GM12875 (cell line): ENCODE measurements at regions not wholly inside any gene's neighbourhood (a gene's known extent, or its start where the extent isn't known, plus 50 kb on each side); places are given as distances from the start of the nearest gene placed in this dataset.
"Not testable (repeated sequence)": the region's sequence is repeated elsewhere in the genome, so short reads cannot be mapped to it uniquely, and the experiment has no call there.

Experiments used
- H3K4me3 ChIP-seq: one replicate; pipeline ENCODE4 v1.5.1; 2011; ENCODE audit warnings: low read depth, low read length, control low read depth
- TF ChIP-seq, protein P1 (sequence below): IDR thresholded peaks from 2 replicates; pipeline ENCODE4 v1.5.1; 2011; ENCODE audit warnings: low read depth, mild to moderate bottlenecking, control low read depth, inconsistent platforms, low read length, moderate library complexity, borderline replicate concordance; ENCODE audit not compliant: insufficient read depth

GRCh38 chr12:74254784-74255183 lies 282.9 kb upstream of the ATXN7L3B start:
- no peak overlapping the region for H3K4me3 ChIP-seq
- TF ChIP-seq, protein P1, sequence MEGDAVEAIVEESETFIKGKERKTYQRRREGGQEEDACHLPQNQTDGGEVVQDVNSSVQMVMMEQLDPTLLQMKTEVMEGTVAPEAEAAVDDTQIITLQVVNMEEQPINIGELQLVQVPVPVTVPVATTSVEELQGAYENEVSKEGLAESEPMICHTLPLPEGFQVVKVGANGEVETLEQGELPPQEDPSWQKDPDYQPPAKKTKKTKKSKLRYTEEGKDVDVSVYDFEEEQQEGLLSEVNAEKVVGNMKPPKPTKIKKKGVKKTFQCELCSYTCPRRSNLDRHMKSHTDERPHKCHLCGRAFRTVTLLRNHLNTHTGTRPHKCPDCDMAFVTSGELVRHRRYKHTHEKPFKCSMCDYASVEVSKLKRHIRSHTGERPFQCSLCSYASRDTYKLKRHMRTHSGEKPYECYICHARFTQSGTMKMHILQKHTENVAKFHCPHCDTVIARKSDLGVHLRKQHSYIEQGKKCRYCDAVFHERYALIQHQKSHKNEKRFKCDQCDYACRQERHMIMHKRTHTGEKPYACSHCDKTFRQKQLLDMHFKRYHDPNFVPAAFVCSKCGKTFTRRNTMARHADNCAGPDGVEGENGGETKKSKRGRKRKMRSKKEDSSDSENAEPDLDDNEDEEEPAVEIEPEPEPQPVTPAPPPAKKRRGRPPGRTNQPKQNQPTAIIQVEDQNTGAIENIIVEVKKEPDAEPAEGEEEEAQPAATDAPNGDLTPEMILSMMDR = no peak

- H3K4me3 ChIP-seq = no peak overlapping the region
- TF ChIP-seq, protein P1 = no peak
Observed at GRCh38 chr12:74259199-74259598, 278.4 kb upstream of the ATXN7L3B start.

GRCh38 chr12:74264692-74265091 lies 272.9 kb upstream of the ATXN7L3B start:
- no peak overlapping the region for H3K4me3 ChIP-seq
- TF ChIP-seq, protein P1 = no peak

DNA sequence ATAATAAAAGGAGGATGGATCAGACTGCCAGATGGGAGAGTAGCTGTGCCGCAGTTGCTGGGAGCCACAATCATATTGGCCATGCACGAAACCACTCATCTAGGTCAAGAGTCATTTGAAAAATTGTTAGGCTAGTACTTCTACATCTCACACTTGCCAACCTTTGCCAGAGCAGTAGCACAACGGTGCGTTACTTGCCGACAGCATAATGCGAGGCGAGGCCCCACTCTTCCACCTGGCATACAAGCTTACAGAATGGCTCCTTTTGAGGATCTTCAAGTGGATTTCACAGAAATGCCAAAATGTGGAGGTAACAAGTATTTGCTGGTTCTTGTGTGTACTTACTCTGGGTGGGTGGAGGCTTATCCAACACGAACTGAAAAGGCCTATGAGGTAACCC lies 268.3 kb upstream of the ATXN7L3B start:
- H3K4me3 ChIP-seq = not testable (repeated sequence)

DNA sequence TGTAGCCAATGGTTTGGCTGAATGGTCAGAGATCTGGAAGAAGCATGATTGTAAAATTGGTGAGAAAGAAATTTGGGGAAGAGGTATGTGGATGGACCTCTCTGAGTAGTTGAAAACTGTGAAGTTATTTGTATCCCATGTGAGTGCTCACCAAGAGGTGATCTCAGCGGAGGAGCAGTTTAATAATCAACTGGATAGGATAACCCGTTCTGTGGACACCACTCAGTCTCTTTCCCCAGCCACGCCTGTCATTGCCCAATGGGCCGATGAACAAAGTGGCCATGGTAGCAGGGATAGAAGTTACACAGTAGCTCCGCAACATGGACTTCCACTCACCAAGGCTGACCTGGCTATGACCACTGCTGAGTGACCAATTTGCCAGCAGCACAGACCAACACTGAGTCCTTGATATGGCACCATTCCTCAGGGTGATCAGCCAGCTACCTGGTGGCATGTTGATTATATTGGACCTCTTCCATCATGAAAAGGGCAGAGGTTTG lies 257.4 kb upstream of the ATXN7L3B start:
- TF ChIP-seq, protein P1 = no peak

GRCh38 chr12:74281401-74282180 lies 256.0 kb upstream of the ATXN7L3B start:
- H3K4me3 ChIP-seq = not testable (repeated sequence)

More for the DNA sequence above, 257.4 kb upstream of the ATXN7L3B start:
- no peak overlapping the region for H3K4me3 ChIP-seq

GRCh38 chr12:74283646-74284045 lies 254.0 kb upstream of the ATXN7L3B start:
- TF ChIP-seq, protein P1 = no peak
- H3K4me3 ChIP-seq = no peak overlapping the region

- TF ChIP-seq, protein P1 = no peak
Observed at GRCh38 chr12:74285773-74286172, 251.9 kb upstream of the ATXN7L3B start.

More at GRCh38 chr12:74285773-74286172, 251.9 kb upstream of the ATXN7L3B start:
- H3K4me3 ChIP-seq = no peak overlapping the region
